HepG2 (cell line): ENCODE measurements at regions not wholly inside any gene's neighbourhood (a gene's known extent, or its start where the extent isn't known, plus 50 kb on each side); places are given as distances from the start of the nearest gene placed in this dataset.

Experiments used
- ATAC-seq: fragments of 200-7000 bp; cut with Tn5 transposase; 3 replicates; pipeline ENCODE4 v1.9.1; 2020; ENCODE audit warnings: mild to moderate bottlenecking, moderate library complexity
- BruUV-seq: library from RNA; stranded (reverse); fragments of 400-500 nt; replicated peaks from 2 replicates; lab custom pipeline; 2021; lab: Mats Ljungman, UMichigan
- CTCF ChIA-PET: fragments of 300-600 bp; formaldehyde crosslinking; extraction: SDS; loops from one replicate; lab custom pipeline; 2021; ENCODE audit warnings: low total read pairs, inconsistent platforms, low intra/inter-chr PET ratio; lab: Yijun Ruan, JAX
- POLR2A ChIA-PET: fragments of 350-600 bp; sonication (Branson Sonifier 250); formaldehyde crosslinking; loops from one replicate; lab custom pipeline; 2020; ENCODE audit warnings: antibody characterized with exemption, inconsistent platforms; lab: Yijun Ruan, JAX
- DNase-seq: peaks from one replicate; pipeline ENCODE4 v3.0.0-alpha.2; 2015; ENCODE audit warnings: low spot score
- FAIRE-seq: peaks from 3 replicates; lab custom pipeline; 2011; peaks lifted over from hg19 to GRCh38; lab: Jason Lieb, UNC
- H2AFZ ChIP-seq: one replicate; pipeline ENCODE4 v1.6.1; 2011; ENCODE audit warnings: low read length, inconsistent platforms
- H3K27ac ChIP-seq: fragments of 300-600 bp; 3 replicates; pipeline ENCODE4 v1.8.0; 2011; ENCODE audit warnings: mixed run types, mild to moderate bottlenecking, mixed read lengths, low read length, inconsistent platforms; ENCODE audit not compliant: insufficient read depth; ENCODE audit errors: extremely low read length
- H3K27me3 ChIP-seq, 2 experiments: fragments of 200-600 bp in 1 of 2; 2 replicates in 1 of 2; 3 replicates in 1 of 2; pipeline versions ENCODE4 v1.6.0 to v1.8.0; 2011; ENCODE audit warnings: low read length in 2 of 2, mild to moderate bottlenecking in 2 of 2, moderate library complexity in 2 of 2, inconsistent platforms in 1 of 2; ENCODE audit not compliant: insufficient read depth in 2 of 2, control insufficient read depth in 1 of 2
- H3K36me3 ChIP-seq, 2 experiments: fragments of 200-600 bp in 1 of 2; replicated peaks in 1 of 2; 2 replicates in 1 of 2; 3 replicates in 1 of 2; pipeline versions ENCODE4 v1.5.1 to v1.8.0; 2011; ENCODE audit warnings: low read length in 2 of 2, inconsistent platforms in 1 of 2; ENCODE audit not compliant: insufficient read depth in 2 of 2, control insufficient read depth in 1 of 2
- H3K4me1 ChIP-seq: 2 replicates; pipeline ENCODE4 v1.5.1; 2012; ENCODE audit warnings: low read length, inconsistent platforms; ENCODE audit not compliant: insufficient read depth
- H3K4me2 ChIP-seq: 2 replicates; pipeline ENCODE4 v1.6.0; 2011; ENCODE audit warnings: low read depth, low read length, inconsistent platforms
- H3K4me3 ChIP-seq, 3 experiments: fragments of 200-600 bp in 1 of 3; sonication (generic), shearing (Covaris generic) in 1 of 3; replicated peaks in 1 of 3; 2 replicates each; pipeline ENCODE4 v1.5.1; 2011 to 2016; ENCODE audit warnings: low read length in 3 of 3, inconsistent platforms in 2 of 3, low read depth in 2 of 3, mild to moderate bottlenecking in 2 of 3, control low read depth in 1 of 3, mixed read lengths in 1 of 3; ENCODE audit not compliant: insufficient read depth in 1 of 3
- H3K79me2 ChIP-seq: one replicate; pipeline ENCODE4 v1.6.1; 2011; ENCODE audit warnings: low read length, inconsistent platforms; ENCODE audit not compliant: insufficient read depth
- H3K9ac ChIP-seq: 2 replicates; pipeline ENCODE4 v1.6.0; 2011; ENCODE audit warnings: mild to moderate bottlenecking, low read depth, low read length, inconsistent platforms; ENCODE audit not compliant: insufficient read depth
- H3K9me3 ChIP-seq: 2 replicates; pipeline ENCODE4 v1.5.1; 2012; ENCODE audit warnings: mild to moderate bottlenecking, low read length
- H4K20me1 ChIP-seq: 2 replicates; pipeline ENCODE4 v1.6.0; 2011; ENCODE audit warnings: inconsistent platforms, mild to moderate bottlenecking, low read length, moderate library complexity; ENCODE audit not compliant: insufficient read depth
- ATF7 ChIP-seq, 2 experiments: fragments of 450-650 bp in 1 of 2; sonication (generic) in 1 of 2; formaldehyde crosslinking in 1 of 2; IDR thresholded peaks; 2 replicates each; pipeline versions ENCODE4 v1.4.0 to v1.6.1; 2016 to 2020; ENCODE audit warnings: antibody characterized with exemption in 1 of 2, mild to moderate bottlenecking in 1 of 2, missing genetic modification reagents in 1 of 2
- DNMT3B ChIP-seq: conservative IDR thresholded peaks from 2 replicates; pipeline ENCODE4 v1.6.1; 2016; ENCODE audit warnings: missing biosample characterization, control low read depth
- HIVEP1 ChIP-seq: sonication (generic); formaldehyde crosslinking; IDR thresholded peaks from 2 replicates; pipeline ENCODE4 v1.4.0; 2020; ENCODE audit warnings: mild to moderate bottlenecking, missing genetic modification reagents
- MAFK ChIP-seq, 2 experiments: IDR thresholded peaks in 1 of 2; conservative IDR thresholded peaks in 1 of 2; 2 replicates each; pipeline ENCODE4 v1.6.1; 2011; ENCODE audit warnings: improper control_type of control experiment in 2 of 2, low read length in 2 of 2
- SALL2 ChIP-seq: sonication (generic); formaldehyde crosslinking; IDR thresholded peaks from 2 replicates; pipeline ENCODE4 v1.8.1; 2023; ENCODE audit warnings: mild to moderate bottlenecking, missing genetic modification reagents, inconsistent platforms
- SPEN ChIP-seq: sonication (generic); formaldehyde crosslinking; IDR thresholded peaks from 2 replicates; pipeline ENCODE4 v1.5.1; 2020; ENCODE audit warnings: low read depth, mild to moderate bottlenecking, missing genetic modification reagents
- TBL1XR1 ChIP-seq: fragments of 150-350 bp; IDR thresholded peaks from 2 replicates; pipeline ENCODE4 v1.6.1; 2014; ENCODE audit warnings: borderline replicate concordance, low read length; ENCODE audit not compliant: partially characterized antibody
- TFDP1 ChIP-seq: IDR thresholded peaks from 2 replicates; pipeline ENCODE4 v1.6.1; 2016; ENCODE audit warnings: missing compliant biosample characterization, missing genetic modification reagents, borderline replicate concordance
- ZFYVE20 ChIP-seq: sonication (generic); formaldehyde crosslinking; IDR thresholded peaks from 2 replicates; pipeline ENCODE4 v1.8.0; 2023; ENCODE audit warnings: low read depth, mild to moderate bottlenecking, moderate library complexity, missing genetic modification reagents, borderline replicate concordance
- ZNF138 ChIP-seq: sonication (generic); formaldehyde crosslinking; IDR thresholded peaks from 2 replicates; pipeline ENCODE4 v1.5.0; 2020; ENCODE audit warnings: mild to moderate bottlenecking, low read depth, missing genetic modification reagents
- ZNF382 ChIP-seq: sonication (generic); formaldehyde crosslinking; IDR thresholded peaks from 2 replicates; pipeline ENCODE4 v1.5.0; 2020; ENCODE audit warnings: missing genetic modification reagents, mild to moderate bottlenecking, borderline replicate concordance
- ZNF513 ChIP-seq: sonication (generic); formaldehyde crosslinking; conservative IDR thresholded peaks from 2 replicates; pipeline ENCODE4 v1.5.0; 2020; ENCODE audit warnings: missing genetic modification reagents
- ZNF552 ChIP-seq: sonication (generic); formaldehyde crosslinking; IDR thresholded peaks from 2 replicates; pipeline ENCODE4 v1.9.0; 2022; ENCODE audit warnings: missing genetic modification reagents, mild to moderate bottlenecking, borderline replicate concordance
- ZNF556 ChIP-seq: sonication (generic); formaldehyde crosslinking; IDR thresholded peaks from 2 replicates; pipeline ENCODE4 v1.4.0; 2020; ENCODE audit warnings: mild to moderate bottlenecking, missing genetic modification reagents, borderline replicate concordance
- ZNF567 ChIP-seq: sonication (generic); formaldehyde crosslinking; IDR thresholded peaks from 2 replicates; pipeline ENCODE4 v1.8.1; 2023; ENCODE audit warnings: mild to moderate bottlenecking, missing genetic modification reagents, borderline replicate concordance
- ZSCAN29 ChIP-seq: sonication (generic); formaldehyde crosslinking; conservative IDR thresholded peaks from 2 replicates; pipeline ENCODE4 v1.4.0; 2020; ENCODE audit warnings: mild to moderate bottlenecking, missing genetic modification reagents
- WGBS: methylation state at CpG from one replicate; pipeline ENCODE4 v1.1.6; 2017; ENCODE audit warnings: low lambda C conversion rate; 5-methylcytosine and 5-hydroxymethylcytosine counted together
- in situ Hi-C: cut with HindIII; loops from 2 replicates; pipeline ENCODE4 v1.10.0; 2017; ENCODE audit warnings: low pct_unique_long_range_greater_than_20kb; ENCODE audit not compliant: extremely low pct_ligation_motif_present
- intact Hi-C: fragments of 100-400 bp; cut with micrococcal nuclease; formaldehyde crosslinking; loops from one replicate; pipeline ENCODE4 v1.10.0; 2022; ENCODE audit not compliant: unreplicated experiment
- TF ChIP-seq, protein P1 (sequence below): sonication (generic); formaldehyde crosslinking; IDR thresholded peaks from 2 replicates; pipeline ENCODE4 v1.5.0; 2020; ENCODE audit warnings: missing genetic modification reagents

GRCh38 chr18:76621226-76621625, 126.2 kb upstream of the ZNF516 start:
- no TSS peak for BruUV-seq
- Histone ChIP-seq H3K4me1 (peaks cover 19% of the 10 kb centered on the region), H3K27me3 (peaks cover 2 to 59% of the 10 kb centered on the region in 2 experiments; a peak in 4 of 5 replicates), H3K9me3 (no peaks in the 10 kb centered on the region), H2AFZ (no peak overlapping the region), H3K4me3 (no peak overlapping the region), H3K4me2 (peak overlapping the region; percentile 37), H3K9ac (no peak overlapping the region), H3K36me3 (no peaks in the 10 kb centered on the region), H3K27ac (no peak overlapping the region), H4K20me1 (no peaks in the 10 kb centered on the region), H3K79me2 (no peaks in the 10 kb centered on the region)
- 18% methylated on average over 9 of the region's 9 CpGs for WGBS
- no peak for DNase-seq
- in situ Hi-C loops (no loop called here), intact Hi-C loops (no loop called here)
- TF ChIP-seq DNMT3B (CRISPR knock-in tag): no peak
- TF ChIP-seq, protein P1, sequence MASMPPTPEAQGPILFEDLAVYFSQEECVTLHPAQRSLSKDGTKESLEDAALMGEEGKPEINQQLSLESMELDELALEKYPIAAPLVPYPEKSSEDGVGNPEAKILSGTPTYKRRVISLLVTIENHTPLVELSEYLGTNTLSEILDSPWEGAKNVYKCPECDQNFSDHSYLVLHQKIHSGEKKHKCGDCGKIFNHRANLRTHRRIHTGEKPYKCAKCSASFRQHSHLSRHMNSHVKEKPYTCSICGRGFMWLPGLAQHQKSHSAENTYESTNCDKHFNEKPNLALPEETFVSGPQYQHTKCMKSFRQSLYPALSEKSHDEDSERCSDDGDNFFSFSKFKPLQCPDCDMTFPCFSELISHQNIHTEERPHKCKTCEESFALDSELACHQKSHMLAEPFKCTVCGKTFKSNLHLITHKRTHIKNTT (CRISPR knock-in tag): no peak
- no peak for TF ChIP-seq ZNF552 (CRISPR knock-in tag)
- TF ChIP-seq HIVEP1 (CRISPR knock-in tag): no peak
- no peak for TF ChIP-seq ZNF567 (CRISPR knock-in tag)
- no peak for TF ChIP-seq TBL1XR1
- no peak for TF ChIP-seq MAFK (conservative IDR thresholded peaks at IDR 0.05 in 1 of 2, IDR thresholded peaks at IDR 0.05 in 1 of 2; ENCODE audit: low read length in 2 of 2)
- no peak for TF ChIP-seq ZNF513 (CRISPR knock-in tag)
- TF ChIP-seq ZNF556 (CRISPR knock-in tag): no peak
- TF ChIP-seq TFDP1 (CRISPR knock-in tag): no peak
- no peak for TF ChIP-seq ZNF138 (CRISPR knock-in tag)
- TF ChIP-seq ATF7 (IDR thresholded peaks at IDR 0.05): no peak
- TF ChIP-seq ATF7 (CRISPR knock-in tag; IDR thresholded peaks at IDR 0.05): no peak
- TF ChIP-seq ZSCAN29 (CRISPR knock-in tag): no peak
- TF ChIP-seq SPEN (CRISPR knock-in tag): no peak
- TF ChIP-seq ZFYVE20 (CRISPR knock-in tag): no peak
- TF ChIP-seq ZNF382 (CRISPR knock-in tag): no peak
- TF ChIP-seq SALL2 (CRISPR knock-in tag): no peak
- FAIRE-seq: no peak
- CTCF ChIA-PET: no interaction called here
- POLR2A ChIA-PET: no interaction called here
- no peak for ATAC-seq
